K562 (cell line): ENCODE measurements at regions not wholly inside any gene's neighbourhood (a gene's known extent, or its start where the extent isn't known, plus 50 kb on each side); places are given as distances from the start of the nearest gene placed in this dataset.

ENCODE experiments used
- ATAC-seq: fragments of 200-7000 bp; cut with Tn5 transposase; 3 replicates; pipeline ENCODE4 v1.9.1; 2020; ENCODE audit warnings: moderate library complexity
- BruUV-seq: library from RNA; stranded (reverse); fragments of 400-500 nt; replicated peaks from 2 replicates; lab custom pipeline; 2021; lab: Mats Ljungman, UMichigan
- CTCF ChIA-PET: fragments of 300-600 bp; formaldehyde crosslinking; extraction: SDS; loops from one replicate; lab custom pipeline; 2021; ENCODE audit warnings: low intra/inter-chr PET ratio; lab: Yijun Ruan, JAX
- POLR2A ChIA-PET: fragments of 300-600, 350-650 bp; sonication (Branson Sonifier 250); formaldehyde crosslinking; extraction: SDS; loops from one replicate; lab custom pipeline; 2021; ENCODE audit warnings: antibody characterized with exemption, inconsistent platforms; lab: Yijun Ruan, JAX
- DNase-seq, 4 experiments: peaks; one replicate each; pipeline versions ENCODE4 v3.0.0 to v3.0.0-alpha.2; 2011 to 2018; ENCODE audit warnings: low spot score in 3 of 4, mixed read lengths in 3 of 4; ENCODE audit errors: extremely low read depth in 1 of 4
- FAIRE-seq: peaks from 2 replicates; lab custom pipeline; 2011; peaks lifted over from hg19 to GRCh38; lab: Jason Lieb, UNC
- H2AFZ ChIP-seq: 2 replicates; pipeline ENCODE4 v1.6.0; 2011; ENCODE audit warnings: low read depth, low read length, control low read depth, inconsistent platforms
- H3K27ac ChIP-seq: fragments of 200-600 bp; 3 replicates; pipeline ENCODE4 v1.8.0; 2011; ENCODE audit warnings: low read depth, mild to moderate bottlenecking, control low read depth, inconsistent platforms, low read length, moderate library complexity, mixed read lengths; ENCODE audit errors: extremely low read depth
- H3K27me3 ChIP-seq, 2 experiments: fragments of 300-600 bp in 1 of 2; 2 replicates in 1 of 2; 3 replicates in 1 of 2; pipeline versions ENCODE4 v1.6.0 to v1.8.0; 2011; ENCODE audit warnings: inconsistent platforms in 2 of 2, low read length in 2 of 2, mild to moderate bottlenecking in 1 of 2, mixed read lengths in 1 of 2, moderate library complexity in 1 of 2; ENCODE audit not compliant: control insufficient read depth in 2 of 2, insufficient read depth in 2 of 2
- H3K36me3 ChIP-seq: fragments of 300-600 bp; 3 replicates; pipeline ENCODE4 v1.8.0; 2011; ENCODE audit warnings: mild to moderate bottlenecking, low read length, inconsistent platforms; ENCODE audit not compliant: control insufficient read depth, insufficient read depth
- H3K4me1 ChIP-seq, 2 experiments: fragments of 200-600 bp in 1 of 2; replicated peaks in 1 of 2; 2 replicates in 1 of 2; 3 replicates in 1 of 2; pipeline versions ENCODE4 v1.5.1 to v1.8.0; 2011; ENCODE audit warnings: inconsistent platforms in 2 of 2, low read length in 2 of 2, mild to moderate bottlenecking in 1 of 2, mixed read lengths in 1 of 2, moderate library complexity in 1 of 2; ENCODE audit not compliant: control insufficient read depth in 2 of 2, insufficient read depth in 2 of 2
- H3K4me2 ChIP-seq: 2 replicates; pipeline ENCODE4 v1.6.1; 2011; ENCODE audit warnings: low read length, control low read depth, inconsistent platforms, mixed read lengths; ENCODE audit not compliant: insufficient read depth
- H3K4me3 ChIP-seq: fragments of 200-600 bp; sonication (generic), shearing (Covaris generic); 2 replicates; pipeline ENCODE4 v1.5.1; 2016; ENCODE audit warnings: control low read depth, inconsistent platforms
- H3K79me2 ChIP-seq: fragments of 200-600 bp; 3 replicates; pipeline ENCODE4 v1.8.0; 2011; ENCODE audit warnings: low read length, inconsistent platforms; ENCODE audit not compliant: control insufficient read depth, insufficient read depth
- H3K9ac ChIP-seq, 2 experiments: 2 replicates each; pipeline versions ENCODE4 v1.6.0 to v1.6.1; 2011; ENCODE audit warnings: low read depth in 2 of 2, low read length in 2 of 2, control low read depth in 1 of 2, inconsistent platforms in 1 of 2, mild to moderate bottlenecking in 1 of 2, mixed read lengths in 1 of 2; ENCODE audit not compliant: insufficient read depth in 1 of 2
- H3K9me1 ChIP-seq: one replicate; pipeline ENCODE4 v1.6.0; 2011; ENCODE audit warnings: inconsistent platforms, mild to moderate bottlenecking, low read length, moderate library complexity; ENCODE audit not compliant: control insufficient read depth, insufficient read depth
- H3K9me3 ChIP-seq: replicated peaks from 2 replicates; pipeline ENCODE4 v1.5.1; 2011; ENCODE audit warnings: low read depth, low read length, inconsistent platforms; ENCODE audit not compliant: control insufficient read depth, insufficient read depth
- H4K20me1 ChIP-seq: replicated peaks from 2 replicates; pipeline ENCODE4 v1.6.1; 2011; ENCODE audit warnings: low read length, inconsistent platforms, mixed read lengths; ENCODE audit not compliant: control insufficient read depth, insufficient read depth
- CBFA2T2 ChIP-seq: fragments of 450-650 bp; conservative IDR thresholded peaks from 2 replicates; pipeline ENCODE4 v1.6.1; 2017; ENCODE audit warnings: mild to moderate bottlenecking
- DNMT1 ChIP-seq: fragments of 450-650 bp; IDR thresholded peaks from 2 replicates; pipeline ENCODE4 v1.6.1; 2016; ENCODE audit warnings: antibody characterized with exemption, mild to moderate bottlenecking
- ESRRB ChIP-seq: fragments of 250-450 bp; sonication (Bioruptor Pico); IDR thresholded peaks from 2 replicates; pipeline ENCODE4 v1.5.0; 2020; ENCODE audit warnings: mild to moderate bottlenecking, moderate library complexity, borderline replicate concordance
- SIN3B ChIP-seq: fragments of 450-650 bp; IDR thresholded peaks from 2 replicates; pipeline ENCODE4 v1.6.1; 2017; ENCODE audit warnings: low read depth, mild to moderate bottlenecking, moderate library complexity
- TFE3 ChIP-seq: fragments of 450-650 bp; formaldehyde crosslinking; IDR thresholded peaks from 2 replicates; pipeline ENCODE4 v1.4.0; 2020; ENCODE audit warnings: mild to moderate bottlenecking, mixed read lengths
- ZNF134 ChIP-seq: fragments of 250-450 bp; sonication (Bioruptor Pico); conservative IDR thresholded peaks from 2 replicates; pipeline ENCODE4 v1.4.0; 2020
- ZNF785 ChIP-seq: fragments of 250-450 bp; sonication (Bioruptor Pico); IDR thresholded peaks from 2 replicates; pipeline ENCODE4 v1.4.0; 2020; ENCODE audit warnings: mild to moderate bottlenecking
- WGBS: fragments of 100-300 bp; shearing (Covaris generic); methylation state at CpG from one replicate; pipeline ENCODE4 v1.1.6; 2016; ENCODE audit warnings: low coverage, mixed read lengths; ENCODE audit not compliant: insufficient coverage; ENCODE audit errors: missing lambda C conversion rate; 5-methylcytosine and 5-hydroxymethylcytosine counted together
- in situ Hi-C: fragments of 300-500 bp; cut with MboI; formaldehyde crosslinking; loops from 4 replicates; pipeline ENCODE4 v1.15.0; 2018; ENCODE audit warnings: inconsistent platforms, mixed read lengths
- intact Hi-C: fragments of 100-400 bp; cut with micrococcal nuclease; formaldehyde crosslinking; loops from 2 replicates; pipeline ENCODE4 v1.14.2; 2022

GRCh38 chr10:64699244-64699643 lies 1178.0 kb downstream of the REEP3 start:
- Histone ChIP-seq H3K9me3 (no peaks in the 10 kb centered on the region), H3K79me2 (no peaks in the 10 kb centered on the region), H3K4me1 (no peaks in the 10 kb centered on the region), H2AFZ (no peak overlapping the region), H3K27ac (no peak overlapping the region), H3K27me3 (no peaks in the 10 kb centered on the region), H3K4me2 (no peak overlapping the region), H3K36me3 (no peaks in the 10 kb centered on the region), H3K9ac (no peak overlapping the region), H4K20me1 (no peaks in the 10 kb centered on the region), H3K4me3 (no peak overlapping the region), H3K9me1 (no peaks in the 10 kb centered on the region)
- ATAC-seq (no peak), FAIRE-seq (no peak), DNase-seq (no peak)
- ChIA-PET CTCF (no interaction called here), POLR2A (no interaction called here)
- intact Hi-C loops (no loop called here), in situ Hi-C loops (no loop called here)
- WGBS: 2% methylated on average over 3 of the region's 3 CpGs
- no TSS peak for BruUV-seq
- no peak for TF ChIP-seq SIN3B
- TF ChIP-seq ESRRB (CRISPR knock-in tag): no peak
- no peak for TF ChIP-seq DNMT1
- peak; percentile 91 for TF ChIP-seq TFE3 (CRISPR knock-in tag)
- 0 out of 2 replicates have a peak, but pooled peaks have one; percentile 9 for TF ChIP-seq CBFA2T2
- TF ChIP-seq ZNF134: no peak
- no peak for TF ChIP-seq ZNF785
- TF ChIP-seq, all 486 proteins: peak for 2
